ENCODE measurements at regions not wholly inside any gene's neighbourhood (a gene's known extent, or its start where the extent isn't known, plus 50 kb on each side); places are given as distances from the start of the nearest gene placed in this dataset.

GRCh38 chr21:35349376-35350080 is 300.4 kb upstream of the RUNX1 start:
- no peak for TF ChIP-seq CTCF (conservative IDR thresholded peaks at IDR 0.05; ENCODE audit: low read length)
- no peak for TF ChIP-seq EZH2phosphoT487 (IDR thresholded peaks at IDR 0.05; ENCODE audit: borderline replicate concordance, low read depth, low read length)

All from OCI-LY7 (cell line).